ENCODE measurements at regions not wholly inside any gene's neighbourhood (a gene's known extent, or its start where the extent isn't known, plus 50 kb on each side); places are given as distances from the start of the nearest gene placed in this dataset.

DNA sequence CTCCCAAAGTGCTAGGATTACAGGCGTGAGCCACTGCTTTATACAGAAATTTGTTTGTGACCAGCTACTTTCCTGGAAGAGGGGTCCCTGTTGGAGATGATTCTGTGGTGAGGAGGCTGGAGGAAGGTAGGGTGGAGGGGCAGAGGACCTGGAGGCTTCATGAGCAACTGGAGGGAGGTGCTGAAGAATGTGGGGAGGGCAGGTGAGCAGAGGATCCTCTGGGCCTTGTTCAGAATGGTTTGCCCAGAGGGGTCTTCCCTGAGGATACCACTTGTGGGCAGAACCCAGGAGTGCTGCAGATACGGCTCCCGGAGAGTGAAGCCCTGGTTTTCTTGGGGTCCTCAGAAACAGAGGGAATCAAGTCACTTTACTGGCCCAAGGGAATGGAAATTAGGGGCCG lies 67.2 kb upstream of the WDR26 start:
- TF ChIP-seq CEBPB (IDR thresholded peaks at IDR 0.05) (no peak), POLR2A (IDR thresholded peaks at IDR 0.05; ENCODE audit: low read length) (no peak), SMC3 (IDR thresholded peaks at IDR 0.05) (no peak), RFX5 (IDR thresholded peaks at IDR 0.05) (no peak), E2F6 (IDR thresholded peaks at IDR 0.05; ENCODE audit: borderline replicate concordance, low read depth) (no peak)
- TF ChIP-seq, protein P1, sequence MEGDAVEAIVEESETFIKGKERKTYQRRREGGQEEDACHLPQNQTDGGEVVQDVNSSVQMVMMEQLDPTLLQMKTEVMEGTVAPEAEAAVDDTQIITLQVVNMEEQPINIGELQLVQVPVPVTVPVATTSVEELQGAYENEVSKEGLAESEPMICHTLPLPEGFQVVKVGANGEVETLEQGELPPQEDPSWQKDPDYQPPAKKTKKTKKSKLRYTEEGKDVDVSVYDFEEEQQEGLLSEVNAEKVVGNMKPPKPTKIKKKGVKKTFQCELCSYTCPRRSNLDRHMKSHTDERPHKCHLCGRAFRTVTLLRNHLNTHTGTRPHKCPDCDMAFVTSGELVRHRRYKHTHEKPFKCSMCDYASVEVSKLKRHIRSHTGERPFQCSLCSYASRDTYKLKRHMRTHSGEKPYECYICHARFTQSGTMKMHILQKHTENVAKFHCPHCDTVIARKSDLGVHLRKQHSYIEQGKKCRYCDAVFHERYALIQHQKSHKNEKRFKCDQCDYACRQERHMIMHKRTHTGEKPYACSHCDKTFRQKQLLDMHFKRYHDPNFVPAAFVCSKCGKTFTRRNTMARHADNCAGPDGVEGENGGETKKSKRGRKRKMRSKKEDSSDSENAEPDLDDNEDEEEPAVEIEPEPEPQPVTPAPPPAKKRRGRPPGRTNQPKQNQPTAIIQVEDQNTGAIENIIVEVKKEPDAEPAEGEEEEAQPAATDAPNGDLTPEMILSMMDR (IDR thresholded peaks at IDR 0.05) = no peak

All from A549 (cell line).